ENCODE measurements at regions not wholly inside any gene's neighbourhood (a gene's known extent, or its start where the extent isn't known, plus 50 kb on each side); places are given as distances from the start of the nearest gene placed in this dataset.
A peak's percentile ranks its signal among the peaks of the same experiment; 100 is the strongest.

DNA sequence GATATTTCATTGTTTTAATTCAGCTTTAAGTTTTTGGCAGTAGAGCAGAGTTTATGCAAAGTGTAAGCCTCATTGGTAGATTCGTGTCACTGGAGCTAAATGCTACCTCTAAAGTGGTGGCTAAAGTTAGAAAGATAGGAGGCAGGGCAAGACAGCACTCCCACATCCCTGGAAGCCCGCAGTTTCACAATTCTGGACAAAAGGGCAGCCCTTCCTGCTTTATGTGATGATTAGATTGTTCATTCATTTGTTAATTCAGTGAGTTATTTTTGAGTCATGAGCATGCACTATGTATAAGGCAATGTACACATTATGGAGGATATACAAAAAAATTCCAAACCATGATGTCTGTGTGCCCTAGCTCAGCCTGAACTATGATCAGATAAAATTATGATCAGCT lies 52.1 kb upstream of the EIF3M start:
- DNase-seq = peak; percentile 56

DNA sequence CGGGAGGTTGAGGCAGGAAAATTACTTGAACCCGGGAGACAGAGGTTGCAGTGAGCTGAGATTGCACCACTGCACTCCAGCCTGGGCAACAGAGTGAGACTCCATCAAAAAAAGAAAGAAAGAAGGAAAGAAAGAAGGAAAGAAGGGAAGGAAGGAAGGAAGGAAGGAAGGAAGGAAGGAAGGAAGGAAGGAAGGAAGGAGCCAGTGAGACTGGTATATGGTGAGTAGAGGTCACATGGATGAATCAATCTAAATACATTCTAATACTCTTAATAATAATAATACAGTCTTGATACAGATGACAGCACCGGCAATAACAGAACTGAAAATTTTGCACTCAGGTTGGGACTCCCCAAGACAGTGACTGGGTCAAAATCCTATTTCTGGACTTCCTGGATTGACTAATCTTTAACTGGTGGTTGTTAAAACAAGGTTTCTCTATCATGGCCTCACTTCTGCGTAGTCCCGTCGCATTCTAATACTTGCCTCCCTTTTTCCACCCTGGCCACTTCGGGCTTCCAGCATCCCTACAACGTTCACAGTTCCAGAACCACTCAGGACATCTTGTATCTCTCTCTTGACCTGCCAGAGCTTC lies 53.5 kb upstream of the EIF3M start:
- DNase-seq = no peak

DNA sequence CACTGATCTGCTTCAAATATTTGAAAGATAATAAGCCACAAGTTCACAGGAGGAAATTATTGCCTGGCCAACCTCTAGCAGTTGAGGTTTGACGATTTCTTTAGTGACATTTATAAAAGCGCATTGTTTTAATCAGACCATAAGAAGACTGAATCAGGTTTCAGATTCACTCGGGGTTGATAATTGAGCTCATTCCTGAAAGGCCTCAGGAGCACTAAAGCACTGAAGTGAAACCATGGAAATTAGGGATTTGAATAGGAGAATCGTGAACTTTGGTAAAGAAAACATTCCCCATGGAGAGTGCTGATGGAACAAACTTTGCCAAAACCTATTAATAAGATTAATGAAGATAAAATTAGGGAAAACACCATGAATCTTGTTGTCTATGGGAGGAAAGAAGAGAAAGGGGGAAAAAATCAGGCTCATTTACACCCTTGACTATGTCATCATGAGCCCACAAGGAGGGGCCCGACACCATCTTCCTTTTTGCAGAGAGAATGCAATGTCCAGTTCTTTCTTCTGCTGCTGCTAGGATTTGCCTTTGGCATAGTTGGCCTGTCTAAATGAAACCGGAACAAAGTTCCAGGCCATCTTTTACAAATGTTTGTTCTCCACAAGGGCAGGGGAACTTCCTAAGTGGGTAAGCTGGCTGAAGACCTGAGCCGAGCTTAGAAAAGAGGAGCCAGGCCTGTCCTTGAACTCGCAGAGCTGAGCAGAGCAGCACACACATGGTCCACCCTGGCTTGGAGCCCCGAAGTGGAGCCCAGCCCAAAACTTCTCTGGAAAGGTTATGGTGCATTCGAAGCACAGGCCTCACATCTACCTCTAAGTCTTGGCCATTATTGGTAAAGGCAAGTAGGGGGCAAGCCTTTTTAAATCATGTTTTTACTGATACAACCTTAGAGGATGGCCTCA lies 56.1 kb upstream of the EIF3M start:
- DNase-seq = no peak

- no peak for DNase-seq
These were observed 56.9 kb upstream of the EIF3M start for GRCh38 chr11:32526760-32527159.

DNA sequence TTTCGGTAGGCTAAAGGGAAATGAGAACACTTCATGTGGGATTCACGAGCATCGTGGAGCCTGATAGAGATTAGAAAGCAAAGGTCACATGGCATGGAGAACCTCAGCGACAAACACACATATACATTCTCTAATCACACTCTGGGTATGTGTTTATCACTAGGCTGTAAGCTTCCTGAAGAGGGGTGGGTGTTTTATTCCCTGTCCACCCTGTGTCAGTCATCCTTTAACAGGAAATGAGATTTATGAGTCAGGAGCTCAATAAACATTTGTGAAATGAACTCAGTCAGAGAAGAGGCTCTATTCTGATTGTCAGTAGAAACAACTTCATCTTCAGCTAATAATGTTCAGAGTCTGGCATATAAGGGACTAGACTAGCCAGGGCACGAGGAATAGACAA lies 71.7 kb upstream of the EIF3M start:
- peak; percentile 10 for DNase-seq

DNA sequence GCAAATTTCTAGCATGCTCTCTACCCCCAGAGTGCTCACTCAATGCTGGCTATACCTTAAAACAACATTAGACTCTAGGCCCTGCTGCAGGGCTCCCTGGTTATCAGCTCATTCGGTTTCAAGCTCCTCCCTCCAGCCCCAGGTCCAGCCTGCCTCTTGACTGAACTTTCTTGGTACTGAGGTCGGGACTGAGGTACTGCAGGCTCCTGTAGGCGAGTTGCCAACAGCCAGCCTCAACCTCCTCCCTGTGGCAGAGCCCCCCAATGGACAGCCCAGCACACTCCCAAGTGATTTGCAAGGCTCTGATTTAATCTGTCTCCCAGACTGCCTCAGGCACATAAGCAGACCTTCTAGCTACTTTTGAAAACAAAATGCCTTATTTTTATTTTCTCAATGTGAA lies 73.6 kb upstream of the EIF3M start:
- DNase-seq = no peak

GRCh38 chr11:32508780-32509179 lies 73.4 kb upstream of the WT1 start:
- DNase-seq = no peak

- DNase-seq = no peak
These were observed 64.7 kb upstream of the WT1 start for GRCh38 chr11:32500001-32500400.

DNA sequence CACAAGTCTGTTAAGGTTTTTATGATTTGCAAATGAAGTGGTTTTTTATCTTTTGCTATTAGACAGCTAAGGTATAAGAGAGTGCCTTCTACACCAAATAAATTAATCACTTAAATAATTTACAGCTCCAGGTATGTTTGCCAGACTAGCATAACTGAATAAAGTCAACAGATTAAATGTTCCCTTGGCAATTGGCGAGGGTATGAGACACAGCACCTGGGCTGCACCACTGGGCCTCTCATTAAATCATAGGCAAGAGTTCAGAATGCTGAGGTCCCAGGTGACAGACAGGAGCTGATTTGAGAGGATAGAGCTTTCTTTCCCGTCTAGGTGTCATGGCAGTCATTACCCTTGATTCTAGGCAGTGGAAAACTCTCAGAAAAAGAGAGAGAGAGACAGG lies 62.6 kb upstream of the WT1 start:
- DNase-seq = no peak

DNA sequence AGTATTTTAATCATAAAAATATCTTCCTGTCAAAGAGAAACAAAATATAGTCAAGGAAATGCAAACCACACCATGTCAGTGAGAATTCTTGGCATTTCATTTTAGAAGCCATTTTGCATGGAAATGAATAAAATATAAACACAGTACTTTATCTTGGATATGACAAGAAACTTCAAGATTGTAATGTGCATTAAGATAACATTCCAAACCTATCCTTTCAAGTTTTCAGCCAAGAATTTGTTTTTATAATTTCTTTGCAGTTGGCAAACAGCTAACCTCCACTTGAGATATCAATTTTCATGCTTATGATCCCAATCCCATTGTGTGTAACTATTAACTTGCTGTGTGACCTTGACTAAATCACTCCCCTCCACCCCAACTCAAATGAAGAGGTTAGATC lies 59.3 kb upstream of the WT1 start:
- no peak for DNase-seq

GRCh38 chr11:32489464-32489863 lies 54.1 kb upstream of the WT1 start:
- no peak for DNase-seq

DNA sequence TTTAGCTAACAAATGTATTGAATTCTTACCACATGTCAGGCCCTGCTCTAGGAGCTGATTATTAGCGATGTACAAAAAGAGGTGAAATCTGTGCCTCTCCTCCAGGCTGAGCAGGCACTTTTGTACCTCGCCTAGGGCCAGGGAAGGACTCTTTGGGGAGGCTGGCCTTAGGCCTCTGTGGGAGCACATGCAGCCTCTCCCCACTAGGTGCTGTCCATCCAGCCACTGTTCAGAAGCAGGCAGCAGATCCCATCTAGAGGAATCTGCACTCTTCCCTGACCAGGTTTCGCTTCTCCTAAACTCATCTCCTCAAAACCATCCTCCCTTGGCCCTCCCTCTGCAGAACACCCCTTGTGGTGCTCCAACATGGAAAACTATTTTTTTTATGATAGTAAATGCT lies 51.9 kb upstream of the WT1 start:
- DNase-seq = no peak

DNA sequence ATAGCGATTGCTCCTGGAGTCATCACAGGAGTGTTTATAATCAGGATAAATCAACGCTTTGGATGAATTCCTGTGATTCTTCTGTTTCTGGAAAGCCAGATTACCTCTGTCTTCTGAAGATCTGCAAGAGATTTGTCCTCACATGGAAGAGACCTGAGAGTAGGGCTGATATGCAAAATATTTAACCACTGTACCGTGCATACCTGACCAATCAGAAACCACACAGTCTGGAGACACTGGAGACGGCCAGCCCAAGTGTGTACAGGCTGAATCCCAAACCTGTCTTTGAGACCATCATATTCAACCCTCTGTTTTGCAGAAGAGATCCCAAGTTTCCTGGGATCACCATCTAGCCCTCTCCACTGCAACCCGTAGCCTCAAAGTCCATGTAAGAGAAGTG lies 50.4 kb upstream of the WT1 start:
- no peak for DNase-seq
